ENCODE measurements at regions not wholly inside any gene's neighbourhood (a gene's known extent, or its start where the extent isn't known, plus 50 kb on each side); places are given as distances from the start of the nearest gene placed in this dataset.
"Not testable (repeated sequence)": the region's sequence is repeated elsewhere in the genome, so short reads cannot be mapped to it uniquely, and the experiment has no call there.

DNA sequence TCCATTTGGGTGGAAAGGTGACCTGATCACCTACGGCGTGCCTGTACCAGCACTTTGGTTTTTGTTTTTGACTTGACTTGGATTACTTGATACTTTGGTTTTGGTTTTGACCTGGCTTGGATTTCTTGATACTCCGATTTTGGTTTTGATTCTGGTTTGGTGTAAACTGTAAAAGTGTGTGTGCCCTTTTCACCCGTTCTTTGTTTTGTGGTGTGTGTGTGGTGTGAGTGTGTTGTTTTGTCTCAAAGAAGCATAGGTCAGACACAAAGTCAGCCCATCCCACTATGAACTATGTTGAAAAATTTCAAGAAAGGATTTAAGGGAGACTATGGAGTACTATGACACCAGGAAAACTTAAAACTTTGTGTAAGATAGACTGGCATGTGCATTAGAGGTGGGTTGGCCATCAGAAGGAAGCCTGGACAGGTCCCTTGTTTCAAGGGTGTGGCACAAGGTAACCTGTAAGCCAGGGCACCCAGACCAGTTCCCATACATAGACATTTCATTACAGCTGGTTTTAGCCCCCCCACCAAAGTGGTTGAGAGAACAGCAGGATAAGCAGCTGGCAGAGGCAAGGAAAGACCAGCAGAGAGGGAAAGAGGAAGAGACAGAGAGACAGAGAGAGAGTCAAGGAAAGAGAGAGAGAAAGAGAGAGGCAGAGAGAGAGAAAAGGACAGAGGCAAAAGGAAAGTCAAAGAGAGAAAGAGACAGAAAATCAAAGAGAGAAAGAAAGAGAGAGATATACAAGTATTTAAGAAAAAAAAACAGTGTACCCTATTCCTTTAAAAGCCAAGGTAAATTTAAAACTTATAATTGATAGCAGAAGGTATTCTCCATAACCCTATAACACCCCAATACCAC, 187.9 kb upstream of the NDUFV2 start:
- TF ChIP-seq, protein P1, sequence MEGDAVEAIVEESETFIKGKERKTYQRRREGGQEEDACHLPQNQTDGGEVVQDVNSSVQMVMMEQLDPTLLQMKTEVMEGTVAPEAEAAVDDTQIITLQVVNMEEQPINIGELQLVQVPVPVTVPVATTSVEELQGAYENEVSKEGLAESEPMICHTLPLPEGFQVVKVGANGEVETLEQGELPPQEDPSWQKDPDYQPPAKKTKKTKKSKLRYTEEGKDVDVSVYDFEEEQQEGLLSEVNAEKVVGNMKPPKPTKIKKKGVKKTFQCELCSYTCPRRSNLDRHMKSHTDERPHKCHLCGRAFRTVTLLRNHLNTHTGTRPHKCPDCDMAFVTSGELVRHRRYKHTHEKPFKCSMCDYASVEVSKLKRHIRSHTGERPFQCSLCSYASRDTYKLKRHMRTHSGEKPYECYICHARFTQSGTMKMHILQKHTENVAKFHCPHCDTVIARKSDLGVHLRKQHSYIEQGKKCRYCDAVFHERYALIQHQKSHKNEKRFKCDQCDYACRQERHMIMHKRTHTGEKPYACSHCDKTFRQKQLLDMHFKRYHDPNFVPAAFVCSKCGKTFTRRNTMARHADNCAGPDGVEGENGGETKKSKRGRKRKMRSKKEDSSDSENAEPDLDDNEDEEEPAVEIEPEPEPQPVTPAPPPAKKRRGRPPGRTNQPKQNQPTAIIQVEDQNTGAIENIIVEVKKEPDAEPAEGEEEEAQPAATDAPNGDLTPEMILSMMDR (CRISPR knock-in tag; IDR thresholded peaks at IDR 0.05): not testable (repeated sequence)
- not testable (repeated sequence) for TF ChIP-seq NR2C2 (CRISPR knock-in tag; IDR thresholded peaks at IDR 0.05; ENCODE audit: borderline replicate concordance); ZSCAN30 (CRISPR knock-in tag; IDR thresholded peaks at IDR 0.05); EZH2 (conservative IDR thresholded peaks at IDR 0.05; ENCODE audit: low read depth, low read length); ZNF687 (CRISPR knock-in tag; IDR thresholded peaks at IDR 0.05); POLR2A (IDR thresholded peaks at IDR 0.05; ENCODE audit: insufficient read depth in 1 of 2, low read depth in 2 of 2, low read length in 2 of 2); ZNF350 (CRISPR knock-in tag; IDR thresholded peaks at IDR 0.05; ENCODE audit: borderline replicate concordance, low read depth); ZNF563 (CRISPR knock-in tag; IDR thresholded peaks at IDR 0.05); SRF (IDR thresholded peaks at IDR 0.05; ENCODE audit: low read depth, low read length); STAT5B (CRISPR knock-in tag; IDR thresholded peaks at IDR 0.05); BHLHE40 (IDR thresholded peaks at IDR 0.05; ENCODE audit: low read length)
- TF ChIP-seq, protein P2, sequence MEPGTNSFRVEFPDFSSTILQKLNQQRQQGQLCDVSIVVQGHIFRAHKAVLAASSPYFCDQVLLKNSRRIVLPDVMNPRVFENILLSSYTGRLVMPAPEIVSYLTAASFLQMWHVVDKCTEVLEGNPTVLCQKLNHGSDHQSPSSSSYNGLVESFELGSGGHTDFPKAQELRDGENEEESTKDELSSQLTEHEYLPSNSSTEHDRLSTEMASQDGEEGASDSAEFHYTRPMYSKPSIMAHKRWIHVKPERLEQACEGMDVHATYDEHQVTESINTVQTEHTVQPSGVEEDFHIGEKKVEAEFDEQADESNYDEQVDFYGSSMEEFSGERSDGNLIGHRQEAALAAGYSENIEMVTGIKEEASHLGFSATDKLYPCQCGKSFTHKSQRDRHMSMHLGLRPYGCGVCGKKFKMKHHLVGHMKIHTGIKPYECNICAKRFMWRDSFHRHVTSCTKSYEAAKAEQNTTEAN (CRISPR knock-in tag; conservative IDR thresholded peaks at IDR 0.05): not testable (repeated sequence)
- TF ChIP-seq, protein P3, sequence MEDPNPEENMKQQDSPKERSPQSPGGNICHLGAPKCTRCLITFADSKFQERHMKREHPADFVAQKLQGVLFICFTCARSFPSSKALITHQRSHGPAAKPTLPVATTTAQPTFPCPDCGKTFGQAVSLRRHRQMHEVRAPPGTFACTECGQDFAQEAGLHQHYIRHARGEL (CRISPR knock-in tag; IDR thresholded peaks at IDR 0.05): not testable (repeated sequence)
- TF ChIP-seq, protein P4, sequence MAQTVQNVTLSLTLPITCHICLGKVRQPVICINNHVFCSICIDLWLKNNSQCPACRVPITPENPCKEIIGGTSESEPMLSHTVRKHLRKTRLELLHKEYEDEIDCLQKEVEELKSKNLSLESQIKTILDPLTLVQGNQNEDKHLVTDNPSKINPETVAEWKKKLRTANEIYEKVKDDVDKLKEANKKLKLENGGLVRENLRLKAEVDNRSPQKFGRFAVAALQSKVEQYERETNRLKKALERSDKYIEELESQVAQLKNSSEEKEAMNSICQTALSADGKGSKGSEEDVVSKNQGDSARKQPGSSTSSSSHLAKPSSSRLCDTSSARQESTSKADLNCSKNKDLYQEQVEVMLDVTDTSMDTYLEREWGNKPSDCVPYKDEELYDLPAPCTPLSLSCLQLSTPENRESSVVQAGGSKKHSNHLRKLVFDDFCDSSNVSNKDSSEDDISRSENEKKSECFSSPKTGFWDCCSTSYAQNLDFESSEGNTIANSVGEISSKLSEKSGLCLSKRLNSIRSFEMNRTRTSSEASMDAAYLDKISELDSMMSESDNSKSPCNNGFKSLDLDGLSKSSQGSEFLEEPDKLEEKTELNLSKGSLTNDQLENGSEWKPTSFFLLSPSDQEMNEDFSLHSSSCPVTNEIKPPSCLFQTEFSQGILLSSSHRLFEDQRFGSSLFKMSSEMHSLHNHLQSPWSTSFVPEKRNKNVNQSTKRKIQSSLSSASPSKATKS (CRISPR knock-in tag; IDR thresholded peaks at IDR 0.05): not testable (repeated sequence)
